ENCODE measurements at regions not wholly inside any gene's neighbourhood (a gene's known extent, or its start where the extent isn't known, plus 50 kb on each side); places are given as distances from the start of the nearest gene placed in this dataset.
"Not testable (repeated sequence)": the region's sequence is repeated elsewhere in the genome, so short reads cannot be mapped to it uniquely, and the experiment has no call there.

GRCh38 chr18:22706025-22706424 lies 227.1 kb upstream of the RBBP8 start:
- TF ChIP-seq CTCF (IDR thresholded peaks at IDR 0.05; ENCODE audit: low read depth, low read length, poor library complexity, severe bottlenecking); EZH2phosphoT487 (IDR thresholded peaks at IDR 0.05; ENCODE audit: borderline replicate concordance, low read length): not testable (repeated sequence)

All from DOHH2 (cell line).